Endothelial cell (in vitro differentiated cells): ENCODE measurements at regions not wholly inside any gene's neighbourhood (a gene's known extent, or its start where the extent isn't known, plus 50 kb on each side); places are given as distances from the start of the nearest gene placed in this dataset.

ENCODE experiments used
- DNase-seq: peaks from one replicate; pipeline ENCODE4 v3.0.0; 2021; ENCODE audit warnings: low spot score
- H3K27ac Mint-ChIP-seq: one replicate; pipeline ENCODE4 v1.8.0; 2021; ENCODE audit warnings: mixed read lengths, inconsistent platforms; ENCODE audit not compliant: unreplicated experiment
- H3K27me3 Mint-ChIP-seq: one replicate; pipeline ENCODE4 v1.8.0; 2021; ENCODE audit warnings: mild to moderate bottlenecking, moderate library complexity, mixed read lengths, inconsistent platforms; ENCODE audit not compliant: unreplicated experiment
- H3K36me3 Mint-ChIP-seq: one replicate; pipeline ENCODE4 v1.8.0; 2021; ENCODE audit warnings: mild to moderate bottlenecking, low read depth, mixed read lengths, inconsistent platforms; ENCODE audit not compliant: unreplicated experiment
- H3K4me1 Mint-ChIP-seq: one replicate; pipeline ENCODE4 v1.8.0; 2021; ENCODE audit warnings: mild to moderate bottlenecking, mixed read lengths, inconsistent platforms; ENCODE audit not compliant: unreplicated experiment
- H3K4me3 Mint-ChIP-seq: one replicate; pipeline ENCODE4 v1.8.0; 2021; ENCODE audit warnings: mild to moderate bottlenecking, mixed read lengths, inconsistent platforms; ENCODE audit not compliant: unreplicated experiment
- H3K9me3 Mint-ChIP-seq: one replicate; pipeline ENCODE4 v1.8.0; 2021; ENCODE audit warnings: mixed read lengths, inconsistent platforms; ENCODE audit not compliant: unreplicated experiment
- TF ChIP-seq, protein P1 (sequence below): fragments of 200-600 bp; sonication (generic); IDR thresholded peaks from one replicate; pipeline ENCODE4 v1.5.0; 2021; ENCODE audit warnings: antibody characterized with exemption; ENCODE audit not compliant: unreplicated experiment

DNA sequence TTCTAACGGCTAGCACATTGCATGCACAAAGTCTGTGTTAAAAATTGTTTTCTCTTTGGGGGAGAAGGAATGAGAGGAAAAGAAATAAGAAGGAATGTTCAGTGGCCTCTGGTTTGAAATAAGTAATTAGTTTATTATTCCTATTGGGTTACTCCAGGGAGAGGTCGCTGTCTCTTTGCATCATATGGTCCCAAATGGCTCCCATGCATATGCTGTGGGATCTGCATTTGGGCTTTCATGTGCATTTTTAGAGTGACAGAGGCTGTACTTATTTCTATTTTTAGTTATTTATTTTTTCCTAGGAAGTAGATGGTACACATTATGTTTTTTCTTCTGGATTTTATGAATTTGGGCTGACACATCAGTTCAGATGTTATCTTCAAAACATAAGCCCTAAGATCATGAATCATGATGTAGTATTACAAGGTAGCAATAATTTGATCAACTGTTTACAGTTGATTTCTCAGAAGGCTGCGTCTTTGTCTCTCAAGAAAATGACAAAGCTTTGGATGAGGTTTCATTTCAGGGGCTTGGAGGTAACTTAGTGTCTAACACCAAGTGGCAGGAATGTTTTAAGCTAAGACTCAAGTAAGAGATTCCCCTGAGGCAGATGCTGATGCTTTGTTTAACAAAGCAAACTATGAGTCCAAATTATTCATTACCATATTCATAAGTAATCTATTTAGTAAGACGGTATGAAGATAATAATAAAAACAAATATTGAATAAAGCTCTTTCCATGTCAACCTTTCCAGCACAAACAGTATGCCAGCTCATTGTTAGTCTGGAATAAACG, 247.7 kb downstream of the NSUN3 start:
- no peaks in the 10 kb centered on the region for H3K9me3 Mint-ChIP-seq
- DNase-seq: no peak
- H3K27me3 Mint-ChIP-seq: peaks cover 2% of the 10 kb centered on the region
- TF ChIP-seq, protein P1, sequence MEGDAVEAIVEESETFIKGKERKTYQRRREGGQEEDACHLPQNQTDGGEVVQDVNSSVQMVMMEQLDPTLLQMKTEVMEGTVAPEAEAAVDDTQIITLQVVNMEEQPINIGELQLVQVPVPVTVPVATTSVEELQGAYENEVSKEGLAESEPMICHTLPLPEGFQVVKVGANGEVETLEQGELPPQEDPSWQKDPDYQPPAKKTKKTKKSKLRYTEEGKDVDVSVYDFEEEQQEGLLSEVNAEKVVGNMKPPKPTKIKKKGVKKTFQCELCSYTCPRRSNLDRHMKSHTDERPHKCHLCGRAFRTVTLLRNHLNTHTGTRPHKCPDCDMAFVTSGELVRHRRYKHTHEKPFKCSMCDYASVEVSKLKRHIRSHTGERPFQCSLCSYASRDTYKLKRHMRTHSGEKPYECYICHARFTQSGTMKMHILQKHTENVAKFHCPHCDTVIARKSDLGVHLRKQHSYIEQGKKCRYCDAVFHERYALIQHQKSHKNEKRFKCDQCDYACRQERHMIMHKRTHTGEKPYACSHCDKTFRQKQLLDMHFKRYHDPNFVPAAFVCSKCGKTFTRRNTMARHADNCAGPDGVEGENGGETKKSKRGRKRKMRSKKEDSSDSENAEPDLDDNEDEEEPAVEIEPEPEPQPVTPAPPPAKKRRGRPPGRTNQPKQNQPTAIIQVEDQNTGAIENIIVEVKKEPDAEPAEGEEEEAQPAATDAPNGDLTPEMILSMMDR: no peak
- no peaks in the 10 kb centered on the region for H3K36me3 Mint-ChIP-seq
- no peaks in the 10 kb centered on the region for H3K4me1 Mint-ChIP-seq
- H3K4me3 Mint-ChIP-seq: no peak overlapping the region
- no peak overlapping the region for H3K27ac Mint-ChIP-seq

DNA sequence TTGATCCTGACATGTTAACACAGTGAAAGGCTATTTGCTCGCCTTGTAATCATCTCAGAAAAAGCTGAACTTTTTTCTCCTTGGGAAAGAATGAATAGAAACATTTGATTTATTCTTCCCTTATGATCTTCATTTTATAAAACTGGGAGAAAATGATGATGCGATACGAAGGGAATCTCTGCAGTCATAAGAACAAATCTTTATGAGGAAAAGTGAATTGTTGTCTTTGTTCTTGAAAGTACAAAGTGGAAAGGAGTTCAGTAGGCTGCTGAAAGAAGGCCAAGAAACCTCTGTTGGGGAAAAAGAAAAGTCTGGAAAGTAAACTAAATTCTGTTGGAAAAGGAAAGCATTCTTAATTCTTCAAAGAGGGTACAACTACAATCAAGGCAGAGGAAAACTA, 248.8 kb downstream of the NSUN3 start:
- Mint-ChIP-seq H3K4me1 (no peaks in the 10 kb centered on the region), H3K4me3 (no peak overlapping the region), H3K9me3 (no peaks in the 10 kb centered on the region), H3K27me3 (peaks cover 2% of the 10 kb centered on the region), H3K36me3 (no peaks in the 10 kb centered on the region), H3K27ac (no peak overlapping the region)
- TF ChIP-seq, protein P1: no peak
- no peak for DNase-seq

DNA sequence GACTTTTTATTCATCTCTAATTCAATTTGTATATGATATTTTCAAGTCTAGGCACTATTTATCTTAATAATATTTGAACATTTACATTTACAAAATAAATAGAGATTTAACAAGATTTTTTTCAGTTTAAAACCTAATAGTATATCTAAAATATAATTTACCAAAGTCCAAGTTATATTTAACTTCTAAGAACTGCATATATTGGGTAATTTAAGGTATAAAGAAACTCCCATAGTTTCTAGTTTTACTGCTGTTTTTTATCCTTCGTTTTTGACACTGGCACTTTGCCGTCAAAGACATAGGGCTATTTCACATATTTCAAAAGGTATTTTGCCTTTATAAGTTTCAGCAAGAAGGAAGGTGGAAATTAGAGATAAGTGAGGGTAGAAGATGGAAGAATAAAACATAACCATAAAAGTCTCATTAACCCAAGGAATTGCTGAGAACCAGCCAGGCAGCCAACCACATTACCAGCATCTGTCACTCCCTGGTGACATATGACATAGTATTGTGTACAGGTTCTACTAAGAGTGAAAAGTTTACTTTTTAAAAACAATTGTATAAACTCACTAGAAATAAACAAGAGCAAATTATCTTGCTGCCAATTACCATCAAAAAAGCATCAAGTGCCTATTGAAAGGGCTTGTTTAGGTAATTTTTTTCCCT, 251.5 kb downstream of the NSUN3 start:
- H3K27me3 Mint-ChIP-seq: no peaks in the 10 kb centered on the region
- TF ChIP-seq, protein P1: no peak

DNA sequence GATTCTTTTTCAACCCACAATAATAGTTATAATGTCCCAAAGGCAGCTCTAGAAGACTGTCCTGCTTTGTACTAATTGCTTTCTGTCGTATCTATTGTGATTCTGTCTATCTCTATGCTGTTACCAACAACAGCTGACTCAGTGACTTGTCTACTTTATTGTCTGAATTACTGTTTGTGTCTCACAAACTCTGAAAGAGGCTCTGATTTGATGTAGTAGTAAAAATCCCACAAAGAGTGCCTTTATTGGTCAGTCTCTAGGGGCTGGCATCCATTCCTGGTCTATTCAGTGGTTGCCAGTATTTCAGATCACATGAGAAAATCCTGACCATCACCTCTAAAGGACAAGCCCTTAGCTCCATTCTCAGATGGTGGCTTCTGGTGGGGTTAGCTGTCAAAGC, 254.2 kb downstream of the NSUN3 start:
- H3K4me3 Mint-ChIP-seq: no peak overlapping the region
- H3K27ac Mint-ChIP-seq: no peak overlapping the region
- TF ChIP-seq, protein P1: no peak

More for the DNA sequence above, 251.5 kb downstream of the NSUN3 start:
- no peaks in the 10 kb centered on the region for H3K9me3 Mint-ChIP-seq
- no peaks in the 10 kb centered on the region for H3K36me3 Mint-ChIP-seq
- no peaks in the 10 kb centered on the region for H3K4me1 Mint-ChIP-seq
- H3K27ac Mint-ChIP-seq: no peak overlapping the region
- H3K4me3 Mint-ChIP-seq: no peak overlapping the region
- no peak for DNase-seq

DNA sequence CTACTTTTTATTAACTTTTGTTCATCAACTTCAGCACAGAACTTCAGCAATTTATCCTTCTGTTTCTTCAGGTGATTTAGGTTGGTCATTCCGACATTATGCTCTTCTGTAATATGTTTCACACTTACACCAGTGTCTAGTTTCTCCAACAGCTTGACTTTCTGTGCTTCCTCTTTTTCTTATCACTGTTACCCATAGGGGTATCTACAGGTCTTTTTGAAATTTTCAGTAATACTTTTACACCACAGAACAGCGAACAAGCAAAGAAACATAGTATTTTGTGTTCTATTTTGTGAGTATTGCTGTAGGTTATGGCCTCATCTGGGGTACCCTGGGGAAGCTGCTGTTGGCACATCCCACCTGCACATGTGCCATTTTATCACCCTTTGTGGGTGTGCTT, 260.7 kb downstream of the NSUN3 start:
- Mint-ChIP-seq H3K4me3 (no peak overlapping the region), H3K4me1 (no peaks in the 10 kb centered on the region), H3K27me3 (no peaks in the 10 kb centered on the region), H3K9me3 (no peaks in the 10 kb centered on the region), H3K27ac (no peak overlapping the region), H3K36me3 (no peaks in the 10 kb centered on the region)
- no peak for DNase-seq
- TF ChIP-seq, protein P1: no peak

More for the DNA sequence above, 254.2 kb downstream of the NSUN3 start:
- H3K36me3 Mint-ChIP-seq: no peaks in the 10 kb centered on the region
- DNase-seq: no peak
- no peaks in the 10 kb centered on the region for H3K27me3 Mint-ChIP-seq
- no peaks in the 10 kb centered on the region for H3K4me1 Mint-ChIP-seq
- H3K9me3 Mint-ChIP-seq: no peaks in the 10 kb centered on the region
